ENCODE measurements at regions not wholly inside any gene's neighbourhood (a gene's known extent, or its start where the extent isn't known, plus 50 kb on each side); places are given as distances from the start of the nearest gene placed in this dataset.

DNA sequence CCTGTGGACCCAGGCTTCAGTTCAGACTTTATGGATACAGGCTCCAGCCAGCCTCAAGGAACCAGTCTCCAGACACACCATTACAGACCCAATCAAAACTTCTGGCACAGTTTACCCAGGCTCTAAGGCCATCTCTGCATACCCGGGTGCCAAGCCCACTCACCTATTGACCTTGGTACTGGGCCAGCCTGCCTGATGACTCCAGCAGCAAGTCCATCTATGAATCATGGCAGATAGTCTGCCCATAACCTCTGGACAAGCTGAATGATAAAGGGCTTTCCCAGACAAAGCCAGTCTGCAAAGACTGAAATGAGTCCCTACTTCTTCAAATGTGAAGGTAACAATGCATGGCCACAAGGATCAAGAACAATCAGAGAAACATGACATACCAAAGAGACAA, 1327.1 kb upstream of the C9orf72 start:
- Histone ChIP-seq H2AFZ (ENCODE audit: low read depth, low read length, poor library complexity, severe bottlenecking) (no peak overlapping the region), H3K27me3 (ENCODE audit: insufficient read depth, low read length) (no peaks in the 10 kb centered on the region), H3K79me2 (ENCODE audit: insufficient read depth, low read length) (no peaks in the 10 kb centered on the region), H3K36me3 (ENCODE audit: control insufficient read depth in 1 of 2, insufficient read depth in 2 of 2, low read length in 2 of 2) (no peaks in the 10 kb centered on the region), H3K27ac (ENCODE audit: low read depth, low read length) (no peak overlapping the region), H3K4me3 (replicated peaks in 1 of 2; ENCODE audit: low read depth in 1 of 2, low read length in 2 of 2) (no peak overlapping the region), H3K9ac (ENCODE audit: low read length) (no peak overlapping the region), H3K9me3 (ENCODE audit: control insufficient read depth in 1 of 2, insufficient read depth in 1 of 2, low read depth in 1 of 2, low read length in 2 of 2) (no peaks in the 10 kb centered on the region), H3K4me2 (ENCODE audit: low read length) (no peak overlapping the region), H4K20me1 (ENCODE audit: insufficient read depth) (no peaks in the 10 kb centered on the region), H3K4me1 (ENCODE audit: control insufficient read depth in 1 of 2, insufficient read depth in 2 of 2, low read length in 2 of 2) (no peaks in the 10 kb centered on the region), H3K9me2 (ENCODE audit: insufficient read depth) (no peaks in the 10 kb centered on the region)
- no TSS peak for BruUV-seq (replicated peaks)
- no peak for DNase-seq (ENCODE audit: low read depth, low spot score)
- TF ChIP-seq, protein P1, sequence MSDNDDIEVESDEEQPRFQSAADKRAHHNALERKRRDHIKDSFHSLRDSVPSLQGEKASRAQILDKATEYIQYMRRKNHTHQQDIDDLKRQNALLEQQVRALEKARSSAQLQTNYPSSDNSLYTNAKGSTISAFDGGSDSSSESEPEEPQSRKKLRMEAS (IDR thresholded peaks at IDR 0.05) = no peak
- no peak for TF ChIP-seq ZNF274 (IDR thresholded peaks at IDR 0.05; ENCODE audit: low read depth, low read length)
- no peak for TF ChIP-seq POLR2A (IDR thresholded peaks at IDR 0.05; ENCODE audit: borderline replicate concordance, extremely low read depth, insufficient read depth, insufficient read length)
- no peak for TF ChIP-seq JUND (IDR thresholded peaks at IDR 0.05)
- intact Hi-C loops (cut with micrococcal nuclease) = no loop called here
- ChIA-PET POLR2A (no interaction called here), RAD21 (ENCODE audit: low non-redundant PET in 1 of 2, low total read pairs in 2 of 2, uncharacterized antibody in 2 of 2, unreplicated experiment in 2 of 2) (no interaction called here), CTCF (no interaction called here)
- no peak for ATAC-seq

DNA sequence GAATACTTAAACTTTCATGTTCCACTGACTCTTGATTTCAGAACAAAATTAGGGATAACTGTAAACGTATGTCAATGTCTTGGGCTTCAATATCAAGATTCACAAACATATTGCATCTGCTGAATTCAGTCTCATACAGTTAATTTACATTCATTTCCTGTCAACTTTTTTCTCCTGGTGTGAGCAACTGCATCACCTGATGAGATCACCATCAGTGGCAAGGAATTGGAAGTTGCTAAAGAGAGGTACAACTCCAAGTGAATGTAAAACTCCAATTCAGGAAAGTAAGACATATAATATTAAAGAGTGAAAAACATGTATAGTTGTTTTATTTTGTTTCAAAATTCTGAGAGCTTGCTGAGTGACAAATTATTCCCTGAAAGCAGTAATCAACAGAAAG, 1336.2 kb upstream of the C9orf72 start:
- Histone ChIP-seq H3K27me3 (ENCODE audit: insufficient read depth, low read length) (no peaks in the 10 kb centered on the region), H4K20me1 (ENCODE audit: insufficient read depth) (no peaks in the 10 kb centered on the region), H3K4me2 (ENCODE audit: low read length) (no peak overlapping the region), H3K9me3 (ENCODE audit: control insufficient read depth in 1 of 2, insufficient read depth in 1 of 2, low read depth in 1 of 2, low read length in 2 of 2) (no peaks in the 10 kb centered on the region), H2AFZ (ENCODE audit: low read depth, low read length, poor library complexity, severe bottlenecking) (no peak overlapping the region), H3K9ac (ENCODE audit: low read length) (no peak overlapping the region), H3K4me3 (replicated peaks in 1 of 2; ENCODE audit: low read depth in 1 of 2, low read length in 2 of 2) (no peak overlapping the region), H3K36me3 (ENCODE audit: control insufficient read depth in 1 of 2, insufficient read depth in 2 of 2, low read length in 2 of 2) (no peaks in the 10 kb centered on the region), H3K27ac (ENCODE audit: low read depth, low read length) (no peak overlapping the region), H3K9me2 (ENCODE audit: insufficient read depth) (no peaks in the 10 kb centered on the region), H3K4me1 (ENCODE audit: control insufficient read depth in 1 of 2, insufficient read depth in 2 of 2, low read length in 2 of 2) (no peaks in the 10 kb centered on the region), H3K79me2 (ENCODE audit: insufficient read depth, low read length) (no peaks in the 10 kb centered on the region)
- TF ChIP-seq TCF7L2 (IDR thresholded peaks at IDR 0.05; ENCODE audit: borderline replicate concordance, extremely low read depth, insufficient read depth, insufficient read length) (no peak), POLR2AphosphoS5 (IDR thresholded peaks at IDR 0.05; ENCODE audit: low read depth, low read length) (no peak), EZH2phosphoT487 (IDR thresholded peaks at IDR 0.05; ENCODE audit: borderline replicate concordance) (no peak), SRF (IDR thresholded peaks at IDR 0.05; ENCODE audit: low read depth) (no peak), SP1 (IDR thresholded peaks at IDR 0.05; ENCODE audit: low read depth) (no peak), ZFX (IDR thresholded peaks at IDR 0.05) (no peak), FOSL1 (IDR thresholded peaks at IDR 0.05; ENCODE audit: low read depth) (no peak), JUND (IDR thresholded peaks at IDR 0.05) (no peak), RAD21 (IDR thresholded peaks at IDR 0.05; ENCODE audit: low read depth) (no peak), EZH2 (IDR thresholded peaks at IDR 0.05) (no peak), CTCF (IDR thresholded peaks at IDR 0.05 in 2 of 3, conservative IDR thresholded peaks at IDR 0.05 in 1 of 3; ENCODE audit: borderline replicate concordance in 1 of 3, insufficient read depth in 1 of 3, low read depth in 2 of 3, low read length in 2 of 3) (no peak), CEBPB (IDR thresholded peaks at IDR 0.05; ENCODE audit: low read depth) (no peak), EGR1 (IDR thresholded peaks at IDR 0.05; ENCODE audit: low read depth) (no peak), ELF1 (IDR thresholded peaks at IDR 0.05; ENCODE audit: borderline replicate concordance, low read depth) (no peak)
- TF ChIP-seq, protein P1 (IDR thresholded peaks at IDR 0.05) = no peak
- TF ChIP-seq, protein P2, sequence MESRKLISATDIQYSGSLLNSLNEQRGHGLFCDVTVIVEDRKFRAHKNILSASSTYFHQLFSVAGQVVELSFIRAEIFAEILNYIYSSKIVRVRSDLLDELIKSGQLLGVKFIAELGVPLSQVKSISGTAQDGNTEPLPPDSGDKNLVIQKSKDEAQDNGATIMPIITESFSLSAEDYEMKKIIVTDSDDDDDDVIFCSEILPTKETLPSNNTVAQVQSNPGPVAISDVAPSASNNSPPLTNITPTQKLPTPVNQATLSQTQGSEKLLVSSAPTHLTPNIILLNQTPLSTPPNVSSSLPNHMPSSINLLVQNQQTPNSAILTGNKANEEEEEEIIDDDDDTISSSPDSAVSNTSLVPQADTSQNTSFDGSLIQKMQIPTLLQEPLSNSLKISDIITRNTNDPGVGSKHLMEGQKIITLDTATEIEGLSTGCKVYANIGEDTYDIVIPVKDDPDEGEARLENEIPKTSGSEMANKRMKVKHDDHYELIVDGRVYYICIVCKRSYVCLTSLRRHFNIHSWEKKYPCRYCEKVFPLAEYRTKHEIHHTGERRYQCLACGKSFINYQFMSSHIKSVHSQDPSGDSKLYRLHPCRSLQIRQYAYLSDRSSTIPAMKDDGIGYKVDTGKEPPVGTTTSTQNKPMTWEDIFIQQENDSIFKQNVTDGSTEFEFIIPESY (IDR thresholded peaks at IDR 0.05; ENCODE audit: extremely low read depth, insufficient replicate concordance, low read length) = no peak
- DNase-seq (ENCODE audit: low read depth, low spot score) (no peak), ATAC-seq (no peak)
- CTCF ChIA-PET = no interaction called here
- intact Hi-C loops (cut with micrococcal nuclease) = no loop called here
- RAD21 ChIA-PET (ENCODE audit: low non-redundant PET in 1 of 2, low total read pairs in 2 of 2, uncharacterized antibody in 2 of 2, unreplicated experiment in 2 of 2) = no interaction called here
- no TSS peak for BruUV-seq (replicated peaks)
- POLR2A ChIA-PET = no interaction called here
